ENCODE measurements at regions not wholly inside any gene's neighbourhood (a gene's known extent, or its start where the extent isn't known, plus 50 kb on each side); places are given as distances from the start of the nearest gene placed in this dataset.

DNA sequence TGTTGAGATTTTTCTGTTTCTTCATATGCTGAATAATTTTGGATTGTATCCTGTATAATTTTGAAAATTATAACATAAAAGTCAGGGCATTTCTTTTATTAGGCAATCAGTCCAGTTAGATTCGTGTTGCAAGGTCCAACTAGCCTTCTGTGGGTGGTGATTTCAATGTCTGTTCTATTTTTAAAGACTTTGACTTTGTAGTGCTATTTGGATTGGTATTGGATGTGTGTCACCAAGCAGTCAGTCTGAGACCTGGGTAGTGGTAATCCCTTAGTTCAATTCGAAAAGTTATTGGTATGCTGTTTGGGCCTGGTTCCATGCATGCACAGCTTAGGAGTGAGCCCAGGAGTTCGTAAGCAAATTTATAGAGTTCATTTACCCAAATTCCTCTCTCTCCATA is 82.2 kb downstream of the EPDR1 start:
- no peak for DNase-seq

DNA sequence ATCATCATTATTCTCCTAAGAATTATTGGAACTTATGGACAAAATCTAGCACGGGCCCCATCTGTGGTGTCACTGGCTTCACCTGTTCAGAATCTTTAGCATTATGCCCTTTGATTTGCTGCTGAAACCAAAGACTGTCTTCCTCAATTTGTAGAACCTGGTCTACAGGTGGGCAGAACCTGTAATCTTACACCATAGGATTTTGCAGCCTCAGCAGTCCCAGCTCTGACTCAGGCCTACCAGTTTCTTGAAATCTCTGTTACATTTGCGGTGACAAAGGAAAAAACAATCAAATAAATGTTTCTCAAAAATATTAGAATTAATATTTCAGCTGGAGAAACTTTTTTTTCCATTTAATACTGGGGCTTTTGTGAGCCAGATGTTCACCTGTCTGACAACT is 86.1 kb downstream of the EPDR1 start:
- no peak for DNase-seq

DNA sequence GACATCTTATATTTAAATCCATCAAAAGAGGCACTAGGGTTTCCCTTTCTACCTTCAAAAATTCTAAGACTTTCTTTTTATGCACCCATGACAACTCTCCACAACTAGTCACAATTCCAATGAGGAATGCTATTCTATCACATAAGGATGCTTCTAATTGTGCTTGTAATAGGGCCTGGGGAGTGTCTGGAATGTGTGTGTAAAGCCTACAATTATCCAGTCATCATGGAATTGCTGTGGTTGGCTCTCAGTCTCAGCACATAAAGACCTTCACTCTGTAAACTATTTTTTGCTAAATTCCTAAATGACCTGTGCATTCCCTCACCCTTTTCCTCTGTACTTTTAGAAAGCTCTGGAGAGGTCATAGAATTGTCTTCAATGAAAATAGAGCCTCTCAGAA is 86.7 kb downstream of the EPDR1 start:
- no peak for DNase-seq

DNA sequence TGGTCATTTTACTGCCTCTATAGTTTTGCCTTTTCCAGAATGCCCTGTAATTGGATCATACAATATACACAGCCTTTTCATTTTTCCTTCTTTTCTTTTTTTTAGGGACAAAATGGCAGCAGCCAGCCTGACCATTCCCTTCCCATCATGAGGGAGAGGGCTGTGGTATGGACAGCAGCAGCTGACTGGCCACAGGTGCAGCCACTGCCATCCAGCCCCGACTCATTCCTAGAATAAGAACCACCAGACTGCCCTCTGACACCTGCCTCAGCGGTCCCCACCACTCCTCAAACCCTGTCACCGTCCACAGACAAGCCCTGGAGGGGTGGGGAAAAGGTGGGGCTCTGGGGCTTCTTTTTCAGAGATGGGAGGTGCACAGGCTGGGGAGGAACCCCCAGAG is 92.8 kb downstream of the EPDR1 start:
- DNase-seq = no peak

DNA sequence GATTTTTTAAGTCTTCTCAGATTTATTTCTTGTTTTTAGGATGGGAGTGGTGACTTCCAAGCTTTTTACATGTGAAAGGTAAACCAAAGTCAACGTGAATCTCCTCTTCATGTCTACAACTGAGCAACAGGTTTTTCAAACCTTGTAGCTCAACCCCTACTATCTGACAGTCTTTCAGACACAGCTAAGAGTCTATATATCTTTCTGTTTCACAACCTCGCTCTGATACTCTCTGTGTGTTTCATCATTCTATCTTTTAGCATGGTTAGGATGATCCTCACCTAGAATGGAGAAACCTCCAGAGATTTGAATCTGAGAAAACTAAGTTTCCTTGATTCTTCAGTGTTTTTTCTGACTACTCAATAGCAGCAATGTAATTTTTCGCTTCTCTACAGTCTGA is 96.1 kb downstream of the EPDR1 start:
- no peak for DNase-seq

- DNase-seq = no peak
These were observed 96.9 kb downstream of the EPDR1 start for GRCh38 chr7:38017320-38017719.

GRCh38 chr7:38020121-38020785 is 99.8 kb downstream of the EPDR1 start:
- no peak for DNase-seq

DNA sequence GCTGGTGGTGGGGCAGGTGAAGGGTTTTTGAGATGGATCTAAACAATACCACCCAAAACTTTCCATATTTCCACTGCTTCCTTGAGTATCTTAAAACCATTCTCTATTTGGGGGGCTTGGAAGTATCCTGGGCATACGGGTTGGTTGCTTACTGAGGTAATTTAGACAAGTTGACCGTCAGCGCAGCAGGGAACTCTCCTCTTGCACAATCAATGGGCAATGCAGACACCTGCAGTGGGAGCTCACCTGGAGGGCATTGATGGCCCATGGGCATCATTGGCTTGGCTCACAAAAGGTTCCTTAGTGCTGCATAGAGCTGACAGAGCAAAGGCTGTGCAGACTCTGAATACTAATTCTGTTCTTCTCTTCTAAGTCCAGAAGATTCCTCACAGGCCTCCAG is 101.5 kb downstream of the EPDR1 start:
- DNase-seq = no peak

- no peak for DNase-seq
These were observed 105.4 kb downstream of the EPDR1 start for GRCh38 chr7:38025815-38026214.

GRCh38 chr7:38027884-38028455 is 107.5 kb downstream of the EPDR1 start:
- no peak for DNase-seq

DNA sequence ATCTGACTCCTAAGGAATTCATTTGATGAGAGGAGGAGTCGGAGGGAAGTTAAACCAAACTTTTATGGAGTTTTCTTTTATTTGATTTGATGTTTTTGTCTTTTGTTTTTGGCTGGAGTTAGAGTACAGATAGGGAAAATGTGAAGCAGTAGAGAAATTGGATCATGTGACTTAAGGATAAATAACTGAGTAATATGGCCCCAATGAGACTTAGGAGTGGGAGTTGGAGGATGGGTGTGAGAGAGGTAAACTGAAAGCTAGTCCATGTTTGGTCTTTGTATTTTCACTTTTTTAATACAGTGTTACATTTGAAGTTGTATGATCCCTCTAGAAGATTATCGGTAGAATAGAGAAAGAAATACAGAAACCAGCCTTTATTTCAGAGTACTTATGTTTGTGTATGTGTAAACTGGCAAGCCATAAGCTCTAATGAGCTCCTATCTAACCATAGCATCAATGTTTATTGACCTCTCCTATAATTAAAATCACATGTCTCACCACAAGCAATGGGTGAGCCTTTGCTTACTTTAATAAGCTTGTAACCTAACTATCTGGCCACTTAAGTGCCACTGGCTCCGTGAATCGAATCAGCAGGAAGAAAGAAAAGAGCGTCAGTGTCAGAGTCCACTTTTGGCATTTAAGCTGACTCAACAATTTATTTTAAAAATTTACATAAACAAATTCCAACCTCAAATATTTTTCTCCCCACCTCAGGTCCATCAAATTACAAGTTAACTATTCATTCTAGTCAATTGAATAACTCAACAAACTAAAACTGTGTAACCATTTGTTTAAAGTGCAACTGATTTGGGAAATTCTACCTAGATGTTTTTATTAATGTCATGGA is 113.8 kb downstream of the EPDR1 start:
- no peak for DNase-seq

DNA sequence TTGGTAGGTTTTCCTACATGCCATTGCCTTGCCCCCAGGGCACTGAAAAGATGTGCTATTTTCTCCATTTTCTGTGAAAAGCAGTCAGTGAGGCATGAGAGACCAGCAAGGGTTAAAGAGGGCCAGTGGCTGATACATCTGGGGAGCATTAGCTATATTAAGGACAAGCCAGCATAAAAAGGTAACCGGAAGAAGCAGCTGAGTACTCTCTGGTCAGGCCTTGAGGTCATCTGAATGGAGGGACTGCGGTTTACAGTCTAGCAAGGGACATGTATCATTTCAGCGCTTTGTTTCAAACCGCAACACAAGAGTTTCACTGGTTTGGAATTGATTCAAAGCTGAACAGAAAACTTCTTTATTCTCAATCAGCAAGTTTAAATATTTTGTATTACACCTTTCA is 120.4 kb downstream of the EPDR1 start:
- no peak for DNase-seq

- no peak for DNase-seq
These were observed 128.4 kb upstream of the STARD3NL start for GRCh38 chr7:38049679-38050078.

- no peak for DNase-seq
These were observed 126.7 kb upstream of the STARD3NL start for GRCh38 chr7:38051311-38051710.

DNA sequence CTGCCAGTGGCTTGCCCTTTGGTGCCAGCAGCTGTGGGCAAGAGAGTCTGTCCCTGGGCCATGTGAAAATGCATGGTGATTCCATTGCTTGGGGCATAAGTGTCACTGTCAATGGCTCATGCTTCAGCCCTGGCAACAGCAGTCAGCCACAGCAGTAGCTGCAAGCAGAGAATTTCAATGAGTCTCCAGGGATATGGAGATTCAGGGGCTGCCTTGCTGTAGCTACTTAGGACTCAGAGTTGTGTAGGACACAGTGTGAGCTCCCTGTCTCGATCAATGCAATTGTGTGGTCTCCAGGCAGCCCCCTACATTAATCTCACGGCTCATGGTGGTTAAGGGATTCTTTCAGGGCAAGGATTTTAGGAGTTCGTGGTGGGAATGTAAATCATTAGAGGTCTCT is 126.3 kb upstream of the STARD3NL start:
- no peak for DNase-seq

GRCh38 chr7:38052786-38053185 is 125.3 kb upstream of the STARD3NL start:
- no peak for DNase-seq

DNA sequence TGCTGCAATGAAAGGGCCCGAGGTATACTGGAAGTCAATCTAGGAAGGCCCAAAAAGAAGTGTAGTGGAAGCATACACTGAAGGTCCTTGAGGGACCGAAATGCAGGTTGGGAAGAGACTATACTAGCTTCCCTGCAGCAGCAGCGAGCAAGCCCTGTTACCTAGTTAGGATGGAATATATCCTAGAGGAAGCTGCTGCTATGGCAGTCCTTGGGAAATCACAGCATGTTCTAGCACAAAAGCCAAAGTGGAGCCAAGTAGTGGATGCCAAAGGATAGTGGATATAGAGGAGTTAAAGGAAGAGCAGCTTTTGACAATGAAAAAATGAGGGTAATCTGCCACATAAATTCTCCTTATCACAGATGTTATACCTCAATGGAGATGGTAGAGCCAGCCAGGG is 123.8 kb upstream of the STARD3NL start:
- DNase-seq = no peak

DNA sequence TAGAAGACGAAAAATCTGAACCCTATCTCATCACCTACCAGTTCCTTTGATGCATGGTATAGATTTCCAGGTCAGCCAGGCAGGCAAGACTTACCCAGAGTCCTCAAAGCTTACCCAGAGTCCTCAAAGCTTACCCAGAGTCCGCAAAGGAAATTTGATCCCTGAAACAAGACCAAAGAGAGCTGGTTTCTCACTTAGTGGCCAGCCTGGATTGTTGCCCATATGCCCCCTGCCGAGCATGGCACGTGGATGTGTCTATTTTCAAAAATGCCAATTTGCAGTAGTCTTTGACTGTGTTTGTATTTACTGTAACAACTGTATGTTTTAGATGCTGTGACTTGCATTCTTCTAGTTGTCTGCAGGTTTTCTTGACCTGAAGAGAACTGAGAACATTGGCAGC is 120.2 kb upstream of the STARD3NL start:
- DNase-seq = no peak

GRCh38 chr7:38060116-38060515 is 117.9 kb upstream of the STARD3NL start:
- no peak for DNase-seq

- no peak for DNase-seq
These were observed 117.4 kb upstream of the STARD3NL start for GRCh38 chr7:38060637-38061036.

GRCh38 chr7:38066391-38066790 is 111.7 kb upstream of the STARD3NL start:
- no peak for DNase-seq

- no peak for DNase-seq
These were observed 109.6 kb upstream of the STARD3NL start for GRCh38 chr7:38068461-38068860.

DNA sequence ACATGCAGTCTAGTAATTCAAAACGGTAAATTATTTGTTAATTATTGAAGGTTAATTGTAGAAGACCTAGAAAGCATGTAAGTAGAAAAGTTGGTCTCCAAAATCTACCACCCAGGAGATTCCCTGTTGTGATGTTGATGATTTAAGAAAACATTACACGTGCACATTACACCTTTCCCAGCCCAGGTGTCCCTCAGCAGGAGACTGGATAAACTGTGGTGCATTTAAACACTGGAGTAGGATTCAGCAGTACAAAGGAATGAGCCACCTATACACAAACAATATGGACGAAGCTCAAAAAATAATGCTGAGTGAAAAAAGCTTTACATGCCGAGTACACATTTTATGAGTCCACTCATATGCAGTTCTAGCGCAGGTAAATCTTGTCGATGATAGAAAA is 109.0 kb upstream of the STARD3NL start:
- no peak for DNase-seq

- DNase-seq = no peak
These were observed 107.3 kb upstream of the STARD3NL start for GRCh38 chr7:38070718-38071117.
